Neural progenitor cell (in vitro differentiated cells): ENCODE measurements at regions not wholly inside any gene's neighbourhood (a gene's known extent, or its start where the extent isn't known, plus 50 kb on each side); places are given as distances from the start of the nearest gene placed in this dataset.

Experiments used
- DNase-seq: peaks from one replicate; pipeline ENCODE4 v3.0.0-alpha.2; 2016; ENCODE audit warnings: low spot score
- H2AFZ ChIP-seq: fragments of 200-600 bp; sonication (generic); replicated peaks from 2 replicates; pipeline ENCODE4 v1.6.1; 2016; ENCODE audit warnings: antibody characterized with exemption
- H3F3A ChIP-seq: fragments of 200-600 bp; sonication (generic); 2 replicates; pipeline ENCODE4 v1.6.1; 2016; ENCODE audit warnings: antibody characterized with exemption, low read depth
- H3K27ac ChIP-seq: fragments of 200-600 bp; sonication (generic); 2 replicates; pipeline ENCODE4 v1.5.1; 2016; ENCODE audit warnings: mild to moderate bottlenecking
- H3K27me3 ChIP-seq: fragments of 200-600 bp; sonication (generic); 2 replicates; pipeline ENCODE4 v1.6.1; 2016; ENCODE audit warnings: mild to moderate bottlenecking, moderate library complexity
- H3K36me3 ChIP-seq: fragments of 200-600 bp; sonication (generic); 2 replicates; pipeline ENCODE4 v1.5.1; 2016
- H3K4me1 ChIP-seq: fragments of 200-600 bp; sonication (generic); 2 replicates; pipeline ENCODE4 v1.6.1; 2016; ENCODE audit warnings: mixed run types
- H3K4me2 ChIP-seq: fragments of 200-600 bp; sonication (generic); 2 replicates; pipeline ENCODE4 v1.6.1; 2016
- H3K4me3 ChIP-seq: fragments of 200-600 bp; sonication (generic); 2 replicates; pipeline ENCODE4 v1.5.1; 2016
- H3K79me2 ChIP-seq: fragments of 200-600 bp; sonication (generic); 2 replicates; pipeline ENCODE4 v1.6.1; 2016; ENCODE audit warnings: low read depth
- H3K9ac ChIP-seq: fragments of 200-600 bp; sonication (generic); 2 replicates; pipeline ENCODE4 v1.6.1; 2016
- H3K9me3 ChIP-seq: fragments of 200-600 bp; sonication (generic); 2 replicates; pipeline ENCODE4 v1.5.1; 2016; ENCODE audit warnings: low read depth
- H4K20me1 ChIP-seq: fragments of 200-600 bp; sonication (generic); 2 replicates; pipeline ENCODE4 v1.6.1; 2016; ENCODE audit warnings: low read depth
- H3K27ac Mint-ChIP-seq: 3 replicates; pipeline ENCODE4 v1.8.0; 2021; ENCODE audit warnings: mixed read lengths
- H3K27me3 Mint-ChIP-seq: 2 replicates; pipeline ENCODE4 v1.8.0; 2022; ENCODE audit warnings: low read depth, mild to moderate bottlenecking, inconsistent platforms, moderate library complexity, mixed read lengths; ENCODE audit not compliant: insufficient read depth
- H3K36me3 Mint-ChIP-seq: 3 replicates; pipeline ENCODE4 v1.8.0; 2021; ENCODE audit warnings: mixed read lengths
- H3K4me1 Mint-ChIP-seq: 3 replicates; pipeline ENCODE4 v1.8.0; 2021; ENCODE audit warnings: mixed read lengths
- H3K4me3 Mint-ChIP-seq: 3 replicates; pipeline ENCODE4 v1.8.0; 2021; ENCODE audit warnings: mild to moderate bottlenecking, moderate library complexity, mixed read lengths
- H3K9me3 Mint-ChIP-seq: 3 replicates; pipeline ENCODE4 v1.8.0; 2020; ENCODE audit warnings: mixed read lengths
- CTCF ChIP-seq: fragments of 200-600 bp; sonication (generic); IDR thresholded peaks from 2 replicates; pipeline ENCODE4 v1.5.1; 2017; ENCODE audit warnings: antibody characterized with exemption, mild to moderate bottlenecking
- EZH2 ChIP-seq: fragments of 200-600 bp; sonication (generic); IDR thresholded peaks from 2 replicates; pipeline ENCODE4 v1.6.1; 2017; ENCODE audit warnings: antibody characterized with exemption, mild to moderate bottlenecking, moderate library complexity
- EZH2phosphoT487 ChIP-seq: fragments of 200-600 bp; sonication (generic); IDR thresholded peaks from 2 replicates; pipeline ENCODE4 v1.6.1; 2017; ENCODE audit warnings: antibody characterized with exemption

GRCh38 chr17:79232957-79233356 is 158.3 kb downstream of the ENGASE start:
- H3K27me3 Mint-ChIP-seq: peaks cover 7% of the 10 kb centered on the region
- H3K9me3 Mint-ChIP-seq: no peaks in the 10 kb centered on the region
- Histone ChIP-seq H3K36me3 (no peaks in the 10 kb centered on the region), H3K9ac (no peak overlapping the region), H3K4me1 (no peaks in the 10 kb centered on the region), H3K27me3 (no peaks in the 10 kb centered on the region), H3K27ac (no peak overlapping the region), H3K9me3 (no peaks in the 10 kb centered on the region), H4K20me1 (no peaks in the 10 kb centered on the region), H3K4me2 (no peak overlapping the region), H3K79me2 (no peaks in the 10 kb centered on the region), H3F3A (no peaks in the 10 kb centered on the region), H3K4me3 (no peak overlapping the region), H2AFZ (no peak overlapping the region)
- no peak for TF ChIP-seq CTCF
- TF ChIP-seq EZH2: no peak
- TF ChIP-seq EZH2phosphoT487: no peak
- H3K4me1 Mint-ChIP-seq: no peaks in the 10 kb centered on the region
- DNase-seq: no peak
- no peak overlapping the region for H3K4me3 Mint-ChIP-seq
- H3K27ac Mint-ChIP-seq: no peak overlapping the region
- no peaks in the 10 kb centered on the region for H3K36me3 Mint-ChIP-seq

GRCh38 chr17:79231766-79232287 is 157.2 kb downstream of the ENGASE start:
- Histone ChIP-seq H3F3A (no peaks in the 10 kb centered on the region), H2AFZ (no peak overlapping the region), H3K9ac (no peak overlapping the region), H3K4me2 (no peak overlapping the region), H3K27ac (no peak overlapping the region), H3K4me3 (no peak overlapping the region), H4K20me1 (no peaks in the 10 kb centered on the region), H3K36me3 (no peaks in the 10 kb centered on the region), H3K79me2 (no peaks in the 10 kb centered on the region), H3K9me3 (no peaks in the 10 kb centered on the region), H3K27me3 (no peaks in the 10 kb centered on the region), H3K4me1 (peaks cover 7% of the 10 kb centered on the region)
- TF ChIP-seq CTCF (no peak), EZH2phosphoT487 (no peak), EZH2 (no peak)
- Mint-ChIP-seq H3K36me3 (no peaks in the 10 kb centered on the region), H3K27me3 (peaks cover 5% of the 10 kb centered on the region), H3K4me1 (no peaks in the 10 kb centered on the region), H3K27ac (no peak overlapping the region), H3K9me3 (no peaks in the 10 kb centered on the region), H3K4me3 (no peak overlapping the region)
- no peak for DNase-seq

GRCh38 chr17:79230576-79230975 is 156.0 kb downstream of the ENGASE start:
- no peak overlapping the region for H2AFZ ChIP-seq
- no peaks in the 10 kb centered on the region for H3K9me3 Mint-ChIP-seq

More at GRCh38 chr17:79230576-79230975, 156.0 kb downstream of the ENGASE start:
- H3K79me2 ChIP-seq: no peaks in the 10 kb centered on the region
- TF ChIP-seq EZH2phosphoT487 (no peak), CTCF (no peak), EZH2 (no peak)
- no peak overlapping the region for H3K4me3 Mint-ChIP-seq
- H3K4me3 ChIP-seq: no peak overlapping the region
- H3K27ac ChIP-seq: no peak overlapping the region
- no peaks in the 10 kb centered on the region for H3K4me1 Mint-ChIP-seq
- H3K27me3 ChIP-seq: no peaks in the 10 kb centered on the region
- H3K27ac Mint-ChIP-seq: no peak overlapping the region
- no peak overlapping the region for H3K9ac ChIP-seq
- DNase-seq: no peak
- H3K4me2 ChIP-seq: no peak overlapping the region
- no peaks in the 10 kb centered on the region for H4K20me1 ChIP-seq
- H3K4me1 ChIP-seq: peaks cover 7% of the 10 kb centered on the region
- H3K27me3 Mint-ChIP-seq: peaks cover 5% of the 10 kb centered on the region
- no peaks in the 10 kb centered on the region for H3K36me3 ChIP-seq
- no peaks in the 10 kb centered on the region for H3K36me3 Mint-ChIP-seq
- no peaks in the 10 kb centered on the region for H3K9me3 ChIP-seq
- no peaks in the 10 kb centered on the region for H3F3A ChIP-seq
